ENCODE measurements at regions not wholly inside any gene's neighbourhood (a gene's known extent, or its start where the extent isn't known, plus 50 kb on each side); places are given as distances from the start of the nearest gene placed in this dataset.

DNA sequence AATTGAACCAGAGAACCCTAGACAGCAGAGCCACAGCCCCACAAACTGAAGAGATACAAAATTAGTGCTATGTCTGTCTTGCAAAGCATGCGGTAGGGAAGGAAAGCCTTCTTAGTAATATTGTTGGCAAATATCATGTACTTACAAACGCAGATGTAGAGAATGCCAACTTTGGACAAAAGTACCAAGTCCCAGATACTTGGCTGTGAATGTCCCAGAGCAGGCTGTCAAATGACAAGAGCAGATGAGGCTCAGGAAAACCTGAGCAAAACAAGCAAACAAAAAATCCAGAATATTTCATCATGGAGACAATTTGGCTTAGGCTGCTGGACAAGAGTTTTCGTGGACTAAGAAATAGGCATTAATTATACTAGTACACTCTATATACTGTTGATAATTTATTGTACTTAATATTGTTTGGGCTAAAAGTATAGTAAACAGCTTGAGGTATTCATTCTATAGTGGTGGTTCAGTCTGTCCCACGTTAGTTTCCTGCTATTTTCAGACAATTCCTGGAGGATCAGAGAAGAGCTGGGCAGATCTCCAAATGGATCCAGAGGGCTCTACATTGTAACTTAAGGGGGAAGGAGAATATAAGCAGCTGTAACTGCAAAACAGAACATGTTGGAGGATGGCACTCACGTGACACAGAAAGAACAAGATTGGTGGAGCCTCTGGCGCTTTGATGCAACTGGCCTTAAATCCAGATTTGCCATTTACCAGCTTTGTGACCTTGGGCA, 329.8 kb downstream of the ATP23 start:
- no peak for DNase-seq

DNA sequence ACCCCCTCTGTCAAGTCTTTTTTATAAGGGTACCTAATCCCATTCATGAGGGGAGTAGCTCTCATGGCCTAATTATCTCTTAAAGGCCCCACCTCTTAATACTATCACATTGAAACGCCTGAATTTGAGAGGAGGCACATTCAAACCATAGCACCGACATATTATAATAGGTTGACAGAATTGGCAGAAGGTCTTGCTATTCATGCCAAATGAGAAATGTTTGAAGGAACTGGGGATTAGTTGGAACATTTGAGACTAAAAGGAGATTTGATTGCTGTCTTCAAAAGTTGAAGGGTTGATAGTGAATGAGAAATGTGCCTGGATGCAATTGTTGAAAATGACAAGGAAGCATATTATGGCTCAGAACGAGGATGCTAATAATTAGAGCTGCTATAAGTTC, 331.1 kb downstream of the ATP23 start:
- no peak for DNase-seq

DNA sequence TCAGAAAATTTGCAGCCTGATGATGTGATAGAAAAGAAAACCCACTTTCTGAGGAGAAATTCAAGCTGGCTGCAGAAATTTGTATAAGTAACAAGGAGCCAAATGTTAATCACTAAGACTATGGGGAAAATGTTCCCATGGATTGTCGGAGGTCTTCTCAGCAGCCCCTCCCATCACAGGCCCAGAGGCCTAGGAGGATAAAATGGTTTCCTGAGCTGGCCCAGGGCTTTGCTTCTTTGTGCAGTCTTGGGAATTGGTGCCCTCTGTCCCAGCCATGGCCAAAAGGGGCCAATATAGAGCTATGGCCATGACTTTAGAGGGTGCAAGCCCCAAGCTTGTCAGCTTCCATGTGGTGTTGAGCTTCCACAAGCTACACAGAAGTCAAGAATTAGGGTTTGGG, 335.9 kb downstream of the ATP23 start:
- DNase-seq: no peak

DNA sequence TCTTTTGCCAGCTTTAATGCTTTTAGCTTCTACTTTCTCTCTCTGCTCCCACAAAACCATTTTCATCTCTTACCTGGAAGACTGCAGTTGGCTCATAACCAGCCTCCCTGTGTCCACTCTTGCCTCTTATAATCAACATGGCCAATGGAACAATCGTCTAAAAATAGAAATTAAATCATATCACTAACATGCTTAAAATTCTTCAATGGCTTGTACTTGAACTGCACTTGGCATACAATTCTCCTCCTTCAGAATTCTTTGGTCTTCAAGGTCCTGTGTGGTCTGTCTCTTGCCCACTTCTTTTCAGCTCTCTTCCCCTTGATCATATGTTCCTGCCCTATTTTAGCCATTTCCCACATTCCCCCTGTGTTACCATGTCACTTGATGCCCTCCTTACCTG, 342.2 kb downstream of the ATP23 start:
- DNase-seq: no peak

DNA sequence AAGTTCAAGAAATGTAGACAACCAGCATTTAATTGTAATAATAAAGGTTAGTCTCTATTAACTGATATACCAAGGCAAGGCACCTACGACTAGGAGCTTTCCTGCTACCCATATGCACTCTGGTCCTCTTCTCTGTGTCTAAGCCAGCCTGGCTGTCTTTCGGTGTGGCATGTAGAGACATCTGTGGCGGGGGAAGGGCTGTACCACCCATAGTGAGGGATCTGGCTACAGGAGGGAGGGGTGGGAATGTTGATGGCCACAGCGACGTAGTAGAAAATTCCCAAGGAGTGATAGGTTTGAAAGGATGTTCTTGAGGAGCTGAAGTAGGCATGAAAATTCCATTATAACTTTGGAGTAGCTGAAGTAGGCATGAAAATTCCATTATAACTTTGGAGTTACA, 344.2 kb downstream of the ATP23 start:
- no peak for DNase-seq

DNA sequence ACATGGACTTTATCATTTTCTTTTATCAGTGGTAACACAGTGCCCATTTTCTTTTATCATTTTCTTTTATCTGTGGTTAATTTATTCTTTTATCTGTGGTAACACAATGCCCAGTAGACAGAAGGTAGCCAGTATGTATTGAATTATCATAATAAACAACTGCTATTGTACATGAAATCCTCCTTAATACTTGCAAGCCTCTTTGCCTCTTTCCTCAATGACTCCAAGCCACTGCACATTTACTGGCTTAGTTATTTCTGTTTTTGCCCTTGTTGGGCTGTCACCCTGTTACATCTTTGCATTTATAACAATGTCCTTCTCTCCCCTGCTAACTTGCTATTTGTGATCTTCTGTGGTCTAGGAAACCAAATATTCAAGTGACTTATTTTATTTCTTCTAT, 345.0 kb downstream of the ATP23 start:
- no peak for DNase-seq

DNA sequence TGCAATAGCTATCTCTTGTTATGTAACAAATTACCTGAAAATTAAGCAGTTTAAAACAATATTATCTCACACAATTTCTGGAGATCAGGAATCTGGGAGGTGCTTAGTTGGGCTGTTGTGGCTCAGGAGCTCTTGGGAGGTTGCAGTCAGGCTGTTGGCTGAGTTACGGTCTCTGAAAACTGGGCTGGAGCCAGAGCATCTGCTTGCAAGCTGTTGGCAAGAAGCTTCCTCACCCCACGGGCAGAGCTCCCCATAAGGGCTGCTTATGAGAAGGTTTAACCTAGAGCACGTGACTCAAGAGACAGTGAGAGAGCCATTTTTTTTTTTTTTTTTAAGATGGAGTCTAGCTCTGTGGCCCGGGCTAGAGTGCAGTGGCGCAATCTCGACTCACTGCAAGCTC, 346.8 kb downstream of the ATP23 start:
- DNase-seq: no peak

DNA sequence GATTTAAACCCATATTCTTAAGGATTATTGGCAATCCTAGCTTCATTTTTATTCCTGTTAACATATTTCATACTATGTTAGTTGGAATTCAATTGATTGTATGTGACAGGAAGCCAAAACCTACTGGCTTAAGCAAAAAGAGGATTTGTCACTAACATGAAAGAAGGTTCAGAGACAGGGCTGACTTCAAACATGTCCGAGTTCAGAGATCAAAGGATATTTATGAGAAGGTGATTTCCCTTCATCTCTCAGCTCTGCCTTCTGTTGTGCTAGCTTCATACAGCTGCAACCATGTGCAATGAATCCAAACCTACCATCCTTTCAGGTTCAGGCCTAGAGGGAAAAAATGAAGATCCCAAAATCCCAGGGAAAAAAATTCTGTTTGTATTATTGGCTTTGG, 349.7 kb downstream of the ATP23 start:
- no peak for DNase-seq

DNA sequence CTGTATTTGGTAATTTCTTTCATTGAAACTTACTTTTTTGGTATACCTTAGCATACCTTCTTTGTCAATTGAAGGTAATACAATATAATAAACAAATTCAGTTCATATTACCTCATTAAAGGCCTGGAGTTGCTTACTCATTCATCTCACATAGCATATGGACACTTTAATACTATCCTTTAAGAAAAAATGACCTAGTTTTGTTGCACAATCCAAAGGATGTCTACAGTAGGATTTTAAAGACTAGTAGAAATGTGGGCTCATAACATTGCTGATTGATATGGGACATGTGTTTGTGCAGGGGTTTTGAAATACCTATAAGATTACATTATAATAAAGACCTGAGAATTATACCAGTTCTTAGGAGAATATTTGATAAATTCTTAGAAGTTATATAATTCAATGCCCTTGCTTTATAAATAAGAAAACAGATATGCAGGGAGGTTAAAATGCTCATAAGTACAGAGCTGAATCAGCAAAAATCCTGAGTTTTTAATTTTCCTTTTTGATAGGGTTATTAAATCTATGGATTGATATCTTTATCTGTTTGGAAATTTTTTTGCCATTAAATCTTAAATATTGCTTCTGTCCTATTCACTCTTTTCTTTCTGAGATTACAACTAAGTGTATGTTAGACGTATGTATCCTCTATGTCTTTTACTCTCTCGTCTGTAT, 352.1 kb downstream of the ATP23 start:
- no peak for DNase-seq

DNA sequence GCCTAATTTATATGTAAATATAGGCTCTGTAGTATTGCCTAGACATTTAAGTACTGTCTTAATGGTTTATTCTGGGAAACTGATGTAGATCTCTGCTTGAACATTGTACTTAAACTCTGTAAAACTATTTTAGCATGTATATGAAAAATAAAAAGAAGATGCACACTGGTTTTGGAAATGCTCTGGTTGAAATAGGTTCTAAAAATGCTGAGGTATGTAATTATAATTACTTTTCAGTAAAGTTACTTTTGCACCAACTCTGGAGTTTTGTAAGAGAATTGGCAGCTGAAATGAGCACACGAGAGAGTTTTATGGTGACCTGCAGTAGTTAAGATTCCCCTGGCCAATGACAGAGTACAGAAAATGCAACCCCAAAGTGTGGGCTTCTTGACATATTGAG, 353.9 kb downstream of the ATP23 start:
- no peak for DNase-seq

DNA sequence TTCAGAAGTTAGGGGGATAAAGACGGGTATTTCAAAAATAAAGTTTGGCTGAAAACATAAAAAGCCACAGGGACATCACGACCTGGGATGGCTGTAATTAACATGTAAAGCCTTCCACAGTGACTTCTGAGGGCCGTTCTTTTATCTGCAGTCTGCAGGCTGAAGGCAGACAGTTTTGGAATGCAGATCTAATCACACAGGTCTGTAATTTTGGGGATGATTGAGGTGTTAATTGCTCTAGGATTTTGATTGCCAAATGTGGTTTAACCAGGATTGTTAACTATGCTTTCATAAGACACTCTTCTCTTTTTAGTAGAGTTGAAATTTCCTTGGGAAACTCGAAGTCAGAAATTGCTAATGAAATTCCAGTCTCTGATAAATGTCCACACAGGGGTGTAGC, 355.5 kb downstream of the ATP23 start:
- no peak for DNase-seq

DNA sequence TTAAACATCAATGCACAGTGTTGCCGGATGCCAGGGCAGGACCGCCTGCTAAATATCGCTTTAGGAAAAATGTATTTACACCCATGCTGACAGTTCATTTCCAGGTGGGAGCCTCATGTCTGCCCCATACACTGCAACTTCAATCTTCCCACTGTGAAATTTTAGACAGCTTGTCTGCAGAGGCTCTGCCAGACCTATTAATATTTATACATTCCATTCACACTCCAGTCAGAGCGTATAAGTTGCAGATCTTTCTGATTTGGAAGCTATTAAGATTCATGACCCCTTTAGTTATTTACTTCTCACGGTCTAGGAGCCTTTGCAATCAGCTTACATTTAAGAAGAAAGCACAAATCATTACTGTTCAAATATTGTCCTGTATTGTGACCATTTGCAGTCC, 357.4 kb downstream of the ATP23 start:
- DNase-seq: no peak

DNA sequence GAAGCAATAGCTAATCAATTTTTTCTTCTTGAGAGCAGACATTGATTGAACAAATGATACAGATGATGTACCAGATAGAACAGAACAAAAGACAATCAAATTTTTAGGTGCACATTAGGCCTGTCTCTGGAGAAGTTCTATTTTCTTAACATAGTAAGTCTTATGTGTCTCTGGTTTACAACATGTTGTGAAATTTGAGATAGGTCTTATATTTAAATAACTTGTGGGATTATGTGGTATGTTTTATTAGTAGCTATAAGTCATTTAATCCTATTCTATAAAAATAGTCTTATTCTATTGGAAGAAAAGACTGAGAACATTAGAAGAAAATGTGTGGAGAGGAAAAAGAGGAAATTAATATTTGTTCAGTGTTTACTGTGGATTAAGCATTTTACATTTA, 358.0 kb downstream of the ATP23 start:
- no peak for DNase-seq

DNA sequence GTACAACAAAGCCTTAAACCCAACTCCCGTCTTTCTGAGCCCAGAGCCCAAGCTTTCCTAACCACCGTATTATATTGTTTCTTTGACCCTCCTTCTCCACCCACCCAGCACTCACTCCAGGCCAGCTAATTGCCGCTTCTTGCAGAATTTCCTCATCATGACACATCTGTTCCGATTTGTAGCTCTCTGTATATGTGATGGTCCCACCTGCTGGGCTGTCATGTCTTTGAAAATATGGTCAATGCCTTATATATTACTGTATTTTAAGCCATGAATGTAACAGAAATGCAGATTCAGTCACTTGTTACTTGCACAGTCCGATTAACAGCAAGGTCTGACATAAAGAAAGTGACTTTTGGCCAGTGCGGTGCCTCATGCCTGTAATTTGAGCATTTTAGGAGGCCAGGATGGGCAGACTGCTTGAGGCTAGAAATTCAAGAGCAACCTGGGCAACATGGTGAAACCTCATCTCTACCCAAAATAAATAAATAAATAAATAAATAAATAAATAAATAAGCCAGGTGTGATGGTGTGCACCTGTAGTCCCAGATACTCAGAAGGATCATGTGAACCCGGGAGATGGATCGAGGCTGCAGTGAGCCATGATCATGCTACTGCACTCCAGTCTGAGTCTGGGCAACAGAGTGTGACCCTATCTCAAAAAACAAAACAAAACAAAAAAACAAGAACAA, 359.8 kb downstream of the ATP23 start:
- DNase-seq: no peak

DNA sequence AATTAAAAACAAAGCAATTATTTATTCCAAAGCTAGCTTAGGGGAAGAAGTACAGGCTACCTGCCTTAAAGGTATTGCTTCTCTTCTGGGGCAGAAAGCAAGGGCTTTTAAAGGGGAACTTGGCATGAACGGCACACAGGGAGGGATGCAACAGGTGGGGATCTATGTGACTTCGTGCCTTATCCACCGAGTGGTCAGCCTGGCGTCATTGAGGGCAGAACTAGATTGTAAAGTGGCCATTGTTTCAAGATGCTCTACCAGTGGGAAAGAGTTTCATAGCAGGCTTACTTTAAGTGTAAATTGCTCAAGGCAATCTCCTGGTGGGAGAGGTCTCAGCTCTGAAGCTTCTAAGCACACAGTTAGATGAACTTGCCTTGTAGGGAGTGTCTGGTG, 360.4 kb downstream of the ATP23 start:
- DNase-seq: no peak

DNA sequence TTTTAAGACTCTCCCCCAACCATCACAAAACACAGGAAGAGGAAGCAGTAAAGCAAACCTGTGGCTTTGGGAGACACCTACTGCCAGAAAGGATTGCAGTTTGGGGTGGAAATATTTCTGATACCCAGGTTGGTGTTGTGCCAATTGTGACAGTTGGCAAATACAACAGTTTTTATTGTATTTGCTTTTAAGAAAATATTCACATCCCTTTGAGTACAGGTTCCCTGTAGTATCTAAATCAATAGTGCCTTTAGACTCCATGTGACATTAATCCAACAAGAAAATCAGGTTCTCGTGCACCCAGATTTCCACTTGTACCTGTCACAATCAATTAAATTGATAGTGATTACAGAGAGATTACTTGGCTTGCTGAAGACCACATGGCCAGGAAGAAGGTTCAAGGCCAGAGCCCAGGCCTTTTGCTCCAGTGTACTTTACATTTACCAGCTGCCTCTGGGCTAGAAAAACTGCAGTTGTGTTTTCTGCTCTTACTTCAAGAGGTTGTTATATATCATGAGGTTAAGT, 361.2 kb downstream of the ATP23 start:
- no peak for DNase-seq

DNA sequence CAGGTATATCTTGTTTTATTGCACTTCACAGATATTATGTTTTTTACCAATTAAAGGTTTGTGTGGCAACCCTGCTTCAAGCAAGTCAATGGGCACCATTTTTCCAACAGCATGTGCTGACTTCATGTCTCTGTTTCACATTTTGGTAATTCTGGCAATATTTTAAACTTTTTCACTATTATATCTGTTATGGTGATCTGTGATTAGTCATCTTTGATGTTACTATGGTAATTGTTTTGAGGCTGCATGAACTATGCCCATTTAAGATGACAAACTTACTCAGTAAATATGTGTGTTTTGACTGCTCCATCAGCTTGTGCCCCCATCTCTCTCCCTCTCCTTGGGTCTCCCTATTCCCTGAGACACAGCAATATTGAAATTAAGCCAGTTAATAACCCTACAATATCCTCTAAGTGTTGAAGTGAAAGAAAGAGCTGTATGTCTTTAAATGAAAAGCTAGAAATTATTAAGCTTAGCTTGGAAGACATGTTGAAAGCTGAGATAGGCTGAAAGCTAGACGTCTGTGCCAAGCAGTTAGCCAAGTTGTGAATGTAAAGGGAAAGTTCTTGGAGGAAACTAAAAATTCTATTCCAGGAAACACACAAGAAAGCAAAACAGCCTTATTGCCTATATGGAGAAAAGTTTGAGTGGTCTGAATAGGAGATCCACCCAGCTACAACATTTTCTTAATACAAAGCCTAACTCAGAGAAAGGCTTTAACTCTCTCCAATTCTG, 365.1 kb downstream of the ATP23 start:
- no peak for DNase-seq

DNA sequence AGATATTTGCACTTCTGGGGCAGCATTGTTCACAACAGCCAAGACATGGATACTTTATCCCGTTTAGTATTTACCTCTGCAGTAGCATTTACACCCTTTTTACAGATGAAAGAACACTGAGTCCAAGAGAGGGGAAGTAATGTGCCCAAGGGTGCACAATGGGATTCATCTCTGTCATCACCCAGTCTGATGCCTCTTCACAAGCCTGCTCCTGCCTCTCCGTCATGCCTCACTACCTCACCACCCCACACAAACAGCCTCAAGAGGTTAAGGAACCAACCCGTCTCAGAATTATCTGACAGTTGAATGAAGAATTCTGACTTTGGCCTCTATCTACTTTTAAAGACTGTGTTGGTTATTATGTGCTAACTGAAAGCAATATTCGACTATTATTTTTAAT, 368.4 kb downstream of the ATP23 start:
- DNase-seq: no peak

DNA sequence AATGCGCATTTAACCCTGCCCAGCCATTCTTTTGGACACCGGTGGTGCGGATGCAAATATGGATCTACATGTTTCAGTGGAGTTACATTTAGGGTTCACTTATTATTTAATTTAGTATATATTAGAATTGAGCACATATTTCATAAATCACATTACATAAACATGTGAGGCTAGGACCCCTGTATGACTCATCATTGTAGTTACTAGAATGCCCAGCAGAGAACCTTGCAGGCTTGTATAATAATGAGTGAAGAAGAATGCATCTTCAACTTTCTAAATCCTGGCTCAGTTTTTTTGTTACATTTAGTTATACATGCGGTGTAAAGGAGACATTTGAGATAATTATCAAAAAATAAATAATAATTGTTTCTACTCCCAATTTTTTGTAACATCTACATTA, 369.0 kb downstream of the ATP23 start:
- DNase-seq: no peak

DNA sequence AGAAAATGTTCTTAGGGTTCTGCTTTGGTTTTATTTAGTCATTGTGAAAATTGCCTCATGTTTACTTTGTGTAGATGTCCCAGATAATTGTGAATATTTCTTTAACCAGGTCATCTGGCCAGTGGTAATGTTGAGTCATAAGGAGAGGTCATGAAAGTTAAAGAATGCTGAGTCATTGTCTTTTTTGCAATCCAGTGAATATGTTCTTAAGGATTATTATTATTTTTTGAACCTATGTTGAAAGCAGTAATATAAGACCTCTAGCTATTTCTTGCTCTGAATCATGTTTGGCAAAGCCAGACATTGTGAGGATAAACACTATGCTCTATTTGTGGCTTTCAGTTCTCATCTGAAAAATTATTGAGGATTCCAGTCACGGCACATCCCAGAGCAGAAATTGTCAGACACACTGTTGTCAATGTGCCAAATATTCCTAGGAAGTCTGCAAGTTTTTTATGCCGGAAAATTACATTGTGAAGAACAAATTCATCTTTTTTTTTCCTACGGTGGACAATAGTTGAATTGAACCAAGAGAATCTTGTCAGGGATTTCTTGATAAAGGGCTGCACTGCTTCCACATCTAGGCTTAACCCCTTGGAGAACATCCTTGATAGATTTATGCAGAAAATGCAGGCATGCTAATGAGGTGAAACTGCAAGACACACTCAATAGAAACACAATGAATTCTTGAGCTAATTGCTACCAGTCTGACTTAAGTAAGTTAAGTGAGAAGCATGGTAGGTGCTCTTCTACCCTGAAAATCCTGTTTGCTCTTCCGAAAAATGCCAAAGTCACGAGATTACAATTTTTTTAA, 369.6 kb downstream of the ATP23 start:
- no peak for DNase-seq

DNA sequence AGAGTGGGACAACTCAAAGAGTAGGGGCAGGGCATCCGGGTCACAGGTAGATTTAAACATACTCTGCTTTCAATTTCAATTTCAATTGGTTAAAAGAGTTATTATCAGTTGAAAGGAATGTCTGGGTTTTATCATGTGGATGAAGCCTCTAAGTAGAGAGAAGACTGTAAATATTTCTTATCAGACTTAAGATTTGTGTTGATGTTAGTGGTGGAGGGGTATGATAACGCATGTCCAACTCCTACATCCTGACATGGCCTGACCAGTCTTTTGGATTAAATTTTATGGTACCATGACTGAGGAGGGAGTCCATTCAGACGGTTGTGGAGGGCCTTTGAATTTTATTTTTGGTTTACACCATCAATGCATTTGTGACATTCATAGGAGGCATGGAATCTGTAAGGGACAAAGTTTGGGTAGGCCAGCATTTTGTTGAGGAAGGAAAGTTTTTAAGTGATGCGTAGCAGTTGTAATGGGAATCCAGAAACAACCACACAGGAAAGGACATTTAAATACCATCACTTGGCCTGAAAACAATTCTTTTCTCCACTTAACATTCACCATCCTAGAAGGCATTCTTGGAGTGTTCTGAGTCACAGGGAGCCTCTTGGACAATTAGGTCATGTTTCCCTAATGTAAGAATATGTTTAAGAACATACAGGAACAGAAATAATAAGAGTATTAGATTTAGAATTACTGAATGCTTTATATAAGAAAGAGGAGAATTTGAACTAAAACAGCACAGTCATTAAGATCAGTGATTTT, 371.9 kb downstream of the ATP23 start:
- DNase-seq: no peak

DNA sequence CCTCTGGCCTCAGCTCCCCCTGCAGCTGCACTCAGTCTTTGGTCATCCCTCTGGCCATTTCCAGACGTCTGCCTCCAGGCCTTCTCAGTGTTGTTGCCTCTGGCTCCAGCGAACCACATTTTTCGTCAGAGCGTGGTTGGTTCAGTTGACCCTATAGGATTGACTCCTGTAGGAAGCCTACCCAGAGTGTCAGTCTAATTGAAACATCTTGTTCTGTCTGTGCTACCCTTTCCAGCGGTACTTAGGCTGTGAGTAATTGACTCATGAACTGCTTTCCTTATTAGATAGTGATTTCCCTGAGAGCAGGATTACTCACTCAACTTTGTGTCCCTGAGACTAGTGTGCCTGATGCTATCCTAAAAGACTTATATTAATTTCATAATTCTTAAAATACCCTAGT, 373.2 kb downstream of the ATP23 start:
- DNase-seq: no peak

Data from activated T-cell treated with anti-CD3 and anti-CD28 coated beads, Interleukin-2, amount 50 U/mL, for 48 hours (primary cell).